ENCODE measurements at regions not wholly inside any gene's neighbourhood (a gene's known extent, or its start where the extent isn't known, plus 50 kb on each side); places are given as distances from the start of the nearest gene placed in this dataset.

GRCh38 chr2:16009560-16009959, 69.2 kb downstream of the MYCN start:
- TF ChIP-seq SUZ12 (IDR thresholded peaks at IDR 0.05; ENCODE audit: extremely low read depth, insufficient read depth, insufficient read length) (no peak), YY1 (IDR thresholded peaks at IDR 0.05; ENCODE audit: insufficient read depth, insufficient read length) (no peak), ZNF274 (IDR thresholded peaks at IDR 0.05; ENCODE audit: low read depth, low read length) (no peak)
